GM12878 (cell line): ENCODE measurements at regions not wholly inside any gene's neighbourhood (a gene's known extent, or its start where the extent isn't known, plus 50 kb on each side); places are given as distances from the start of the nearest gene placed in this dataset.

Source experiments
- ATAC-seq: fragments of 200-7000 bp; cut with Tn5 transposase; 3 replicates; pipeline ENCODE4 v1.9.1; 2020; ENCODE audit warnings: mild to moderate bottlenecking, moderate library complexity
- BruUV-seq: library from RNA; stranded (reverse); fragments of 400-500 nt; replicated peaks from 2 replicates; lab custom pipeline; 2021; lab: Mats Ljungman, UMichigan
- CTCF ChIA-PET: fragments of 300-600 bp; sonication (Branson Sonifier 250); formaldehyde crosslinking; extraction: SDS; loops from one replicate; lab custom pipeline; 2021; ENCODE audit warnings: inconsistent platforms; lab: Yijun Ruan, JAX
- POLR2A ChIA-PET: fragments of 350-600 bp; formaldehyde crosslinking; extraction: SDS; loops from one replicate; lab custom pipeline; 2021; ENCODE audit warnings: inconsistent platforms; lab: Charles Lee
- RAD21 ChIA-PET: fragments of 300-600 bp; sonication (Branson Sonifier 250); formaldehyde crosslinking; loops from one replicate; lab custom pipeline; 2023; ENCODE audit warnings: antibody characterized with exemption; ENCODE audit not compliant: unreplicated experiment; lab: Charles Lee
- SMC1A ChIA-PET: fragments of 300-600 bp; sonication (Branson Sonifier 250); formaldehyde crosslinking; loops from one replicate; lab custom pipeline; 2023; ENCODE audit not compliant: unreplicated experiment, uncharacterized antibody; lab: Charles Lee
- DNase-seq: peaks from one replicate; pipeline ENCODE4 v3.0.0-alpha.2; 2011; ENCODE audit warnings: low read depth, low spot score
- FAIRE-seq: peaks from 3 replicates; lab custom pipeline; 2011; peaks lifted over from hg19 to GRCh38; lab: Jason Lieb, UNC
- H2AFZ ChIP-seq: 2 replicates; pipeline ENCODE4 v1.6.0; 2011; ENCODE audit warnings: low read depth, low read length, control low read depth; ENCODE audit not compliant: control insufficient read depth
- H3K27ac ChIP-seq: 2 replicates; pipeline ENCODE4 v1.5.1; 2011; ENCODE audit warnings: control low read depth; ENCODE audit not compliant: control insufficient read depth, insufficient read depth
- H3K27me3 ChIP-seq, 2 experiments: replicated peaks in 1 of 2; 2 replicates each; pipeline versions ENCODE4 v1.6.0 to v1.6.1; 2011; ENCODE audit warnings: low read length in 1 of 2; ENCODE audit not compliant: control insufficient read depth in 2 of 2, insufficient read depth in 2 of 2
- H3K36me3 ChIP-seq, 2 experiments: 2 replicates each; pipeline ENCODE4 v1.5.1; 2011; ENCODE audit warnings: low read length in 1 of 2; ENCODE audit not compliant: control insufficient read depth in 2 of 2, insufficient read depth in 2 of 2
- H3K4me1 ChIP-seq: 2 replicates; pipeline ENCODE4 v1.6.1; 2011; ENCODE audit warnings: mild to moderate bottlenecking, low read length, moderate library complexity, mixed read lengths; ENCODE audit not compliant: control insufficient read depth, insufficient read depth
- H3K4me2 ChIP-seq: 2 replicates; pipeline ENCODE4 v1.6.0; 2011; ENCODE audit warnings: control low read depth; ENCODE audit not compliant: control insufficient read depth, insufficient read depth
- H3K4me3 ChIP-seq: fragments of 200-600 bp; sonication (generic); 2 replicates; pipeline ENCODE4 v1.5.1; 2016
- H3K79me2 ChIP-seq: 2 replicates; pipeline ENCODE4 v1.6.0; 2011; ENCODE audit warnings: low read length; ENCODE audit not compliant: control insufficient read depth, insufficient read depth
- H3K9ac ChIP-seq: 2 replicates; pipeline ENCODE4 v1.8.0; 2011; ENCODE audit warnings: low read length, control low read depth, mixed read lengths; ENCODE audit not compliant: control insufficient read depth, insufficient read depth
- H3K9me3 ChIP-seq: replicated peaks from 3 replicates; pipeline ENCODE4 v1.5.1; 2011; ENCODE audit warnings: mild to moderate bottlenecking, low read length; ENCODE audit not compliant: control insufficient read depth, insufficient read depth
- H4K20me1 ChIP-seq: 2 replicates; pipeline ENCODE4 v1.6.0; 2011; ENCODE audit not compliant: control insufficient read depth, insufficient read depth
- BMI1 ChIP-seq: fragments of 450-650 bp; IDR thresholded peaks from 2 replicates; pipeline ENCODE4 v1.6.1; 2016; ENCODE audit warnings: mild to moderate bottlenecking, moderate library complexity, borderline replicate concordance
- CBX3 ChIP-seq: fragments of 200-600 bp; sonication (generic); IDR thresholded peaks from 2 replicates; pipeline ENCODE4 v1.6.1; 2016; ENCODE audit warnings: low read depth, borderline replicate concordance
- MEF2B ChIP-seq: fragments of 450-650 bp; IDR thresholded peaks from 2 replicates; pipeline ENCODE4 v1.6.1; 2018; ENCODE audit warnings: mild to moderate bottlenecking, moderate library complexity; ENCODE audit not compliant: partially characterized antibody, poor library complexity, severe bottlenecking
- MXI1 ChIP-seq: fragments of 150-350 bp; IDR thresholded peaks from 2 replicates; pipeline ENCODE4 v1.6.1; 2011; ENCODE audit warnings: low read depth, mild to moderate bottlenecking, inconsistent platforms, low read length, improper control_type of control experiment
- NFXL1 ChIP-seq: fragments of 450-650 bp; IDR thresholded peaks from 2 replicates; pipeline ENCODE4 v1.6.1; 2017; ENCODE audit warnings: antibody characterized with exemption, mild to moderate bottlenecking, borderline replicate concordance
- NR2F1 ChIP-seq: fragments of 450-650 bp; conservative IDR thresholded peaks from 2 replicates; pipeline ENCODE4 v1.6.1; 2017; ENCODE audit warnings: mild to moderate bottlenecking
- POU2F2 ChIP-seq: IDR thresholded peaks from 3 replicates; pipeline ENCODE4 v1.6.1; 2011; ENCODE audit warnings: low read depth, mild to moderate bottlenecking, low read length, borderline replicate concordance
- RAD21 ChIP-seq: IDR thresholded peaks from 2 replicates; pipeline ENCODE4 v1.6.1; 2011; ENCODE audit warnings: mild to moderate bottlenecking, low read depth, low read length, moderate library complexity; ENCODE audit not compliant: insufficient read depth
- RAD51 ChIP-seq: fragments of 450-650 bp; IDR thresholded peaks from 2 replicates; pipeline ENCODE4 v1.6.1; 2016; ENCODE audit warnings: moderate library complexity, mild to moderate bottlenecking, inconsistent platforms
- SREBF1 ChIP-seq: IDR thresholded peaks from 2 replicates; pipeline ENCODE4 v1.6.1; 2012; ENCODE audit warnings: mild to moderate bottlenecking, low read length
- TAF1 ChIP-seq: IDR thresholded peaks from 2 replicates; pipeline ENCODE4 v1.6.1; 2011; ENCODE audit warnings: mild to moderate bottlenecking, low read depth, low read length, borderline replicate concordance
- TCF12 ChIP-seq: IDR thresholded peaks from 2 replicates; pipeline ENCODE4 v1.6.1; 2011; ENCODE audit warnings: low read depth, mild to moderate bottlenecking, low read length
- ZNF622 ChIP-seq: fragments of 450-650 bp; IDR thresholded peaks from 2 replicates; pipeline ENCODE4 v1.6.1; 2017; ENCODE audit warnings: mild to moderate bottlenecking, inconsistent platforms
- WGBS: methylation state at CpG from one replicate; pipeline ENCODE4 v1.1.6; 2016; ENCODE audit warnings: low lambda C conversion rate; ENCODE audit not compliant: insufficient replicate concordance, insufficient coverage; ENCODE audit errors: missing lambda C conversion rate; 5-methylcytosine and 5-hydroxymethylcytosine counted together
- in situ Hi-C: fragments of 300-500 bp; cut with MboI; formaldehyde crosslinking; loops from 9 replicates; pipeline ENCODE4 v1.14.3; 2018; ENCODE audit warnings: mixed read lengths
- intact Hi-C: fragments of 100-400 bp; cut with micrococcal nuclease; formaldehyde crosslinking; loops from one replicate; pipeline ENCODE4 v1.14.2; 2022; ENCODE audit not compliant: unreplicated experiment
- TF ChIP-seq, protein P1 (sequence below): fragments of 450-650 bp; conservative IDR thresholded peaks from 2 replicates; pipeline ENCODE4 v1.6.1; 2017; ENCODE audit warnings: mild to moderate bottlenecking, moderate library complexity
- TF ChIP-seq, protein P2 (sequence below): fragments of 450-650 bp; IDR thresholded peaks from 2 replicates; pipeline ENCODE4 v1.6.1; 2017; ENCODE audit warnings: mild to moderate bottlenecking, low read depth, inconsistent platforms; ENCODE audit not compliant: poor library complexity, severe bottlenecking

DNA sequence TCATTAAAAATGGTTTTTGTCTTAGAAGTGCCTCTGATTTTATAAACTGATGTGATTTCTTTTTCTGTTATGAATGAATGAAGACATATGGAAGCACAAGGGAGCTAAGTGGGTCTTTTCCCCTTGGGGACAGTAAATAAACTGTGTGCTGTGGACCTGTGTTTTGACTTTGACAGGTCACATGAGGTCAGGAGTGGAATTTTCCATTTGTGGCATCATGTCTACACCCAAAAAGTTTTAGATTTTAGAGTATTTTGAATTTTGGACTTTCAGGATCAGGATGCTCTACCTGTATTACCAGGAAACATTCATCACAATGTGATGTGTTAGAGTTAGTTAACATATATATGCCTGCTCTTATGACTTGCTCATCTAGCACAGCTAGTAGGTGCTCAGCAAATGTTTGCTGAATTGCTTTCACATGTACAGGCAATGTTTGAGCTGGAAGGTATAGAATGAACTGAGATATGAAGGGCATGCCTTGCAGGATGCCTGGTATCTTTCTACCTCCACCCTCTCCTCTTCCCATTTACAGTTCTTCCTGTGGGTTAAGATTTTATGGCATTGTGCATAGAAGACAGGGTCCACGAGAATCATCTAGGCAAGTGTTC is 73.2 kb upstream of the NR3C1 start:
- POLR2A ChIA-PET, result no interaction called here

More for the DNA sequence above, 73.2 kb upstream of the NR3C1 start:
- CTCF ChIA-PET, result no interaction called here
- no peaks in the 10 kb centered on the region for H3K27me3 ChIP-seq
- DNase-seq, result no peak
- no peaks in the 10 kb centered on the region for H3K36me3 ChIP-seq
- H3K4me2 ChIP-seq, result no peak overlapping the region
- H3K4me3 ChIP-seq, result no peak overlapping the region
- TF ChIP-seq MXI1, result no peak
- TF ChIP-seq NFXL1, result no peak
- no peak for TF ChIP-seq MEF2B
- TF ChIP-seq BMI1, result no peak
- no peak for TF ChIP-seq TAF1
- no peak for TF ChIP-seq TCF12
- TF ChIP-seq RAD51, result no peak
- TF ChIP-seq, protein P1, sequence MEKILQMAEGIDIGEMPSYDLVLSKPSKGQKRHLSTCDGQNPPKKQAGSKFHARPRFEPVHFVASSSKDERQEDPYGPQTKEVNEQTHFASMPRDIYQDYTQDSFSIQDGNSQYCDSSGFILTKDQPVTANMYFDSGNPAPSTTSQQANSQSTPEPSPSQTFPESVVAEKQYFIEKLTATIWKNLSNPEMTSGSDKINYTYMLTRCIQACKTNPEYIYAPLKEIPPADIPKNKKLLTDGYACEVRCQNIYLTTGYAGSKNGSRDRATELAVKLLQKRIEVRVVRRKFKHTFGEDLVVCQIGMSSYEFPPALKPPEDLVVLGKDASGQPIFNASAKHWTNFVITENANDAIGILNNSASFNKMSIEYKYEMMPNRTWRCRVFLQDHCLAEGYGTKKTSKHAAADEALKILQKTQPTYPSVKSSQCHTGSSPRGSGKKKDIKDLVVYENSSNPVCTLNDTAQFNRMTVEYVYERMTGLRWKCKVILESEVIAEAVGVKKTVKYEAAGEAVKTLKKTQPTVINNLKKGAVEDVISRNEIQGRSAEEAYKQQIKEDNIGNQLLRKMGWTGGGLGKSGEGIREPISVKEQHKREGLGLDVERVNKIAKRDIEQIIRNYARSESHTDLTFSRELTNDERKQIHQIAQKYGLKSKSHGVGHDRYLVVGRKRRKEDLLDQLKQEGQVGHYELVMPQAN, result no peak
- TF ChIP-seq, protein P2, sequence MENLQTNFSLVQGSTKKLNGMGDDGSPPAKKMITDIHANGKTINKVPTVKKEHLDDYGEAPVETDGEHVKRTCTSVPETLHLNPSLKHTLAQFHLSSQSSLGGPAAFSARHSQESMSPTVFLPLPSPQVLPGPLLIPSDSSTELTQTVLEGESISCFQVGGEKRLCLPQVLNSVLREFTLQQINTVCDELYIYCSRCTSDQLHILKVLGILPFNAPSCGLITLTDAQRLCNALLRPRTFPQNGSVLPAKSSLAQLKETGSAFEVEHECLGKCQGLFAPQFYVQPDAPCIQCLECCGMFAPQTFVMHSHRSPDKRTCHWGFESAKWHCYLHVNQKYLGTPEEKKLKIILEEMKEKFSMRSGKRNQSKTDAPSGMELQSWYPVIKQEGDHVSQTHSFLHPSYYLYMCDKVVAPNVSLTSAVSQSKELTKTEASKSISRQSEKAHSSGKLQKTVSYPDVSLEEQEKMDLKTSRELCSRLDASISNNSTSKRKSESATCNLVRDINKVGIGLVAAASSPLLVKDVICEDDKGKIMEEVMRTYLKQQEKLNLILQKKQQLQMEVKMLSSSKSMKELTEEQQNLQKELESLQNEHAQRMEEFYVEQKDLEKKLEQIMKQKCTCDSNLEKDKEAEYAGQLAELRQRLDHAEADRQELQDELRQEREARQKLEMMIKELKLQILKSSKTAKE, result no peak
- TF ChIP-seq CBX3, result no peak
- TF ChIP-seq RAD21, result no peak
- no peak for TF ChIP-seq NR2F1
- no peak for TF ChIP-seq ZNF622
- TF ChIP-seq POU2F2, result no peak
- no peak for TF ChIP-seq SREBF1
- TF ChIP-seq, all 136 proteins: peak for 0
- no peaks in the 10 kb centered on the region for H3K79me2 ChIP-seq
- intact Hi-C loops, result no loop called here
- WGBS, result 83% methylated on average over 1 of the region's 1 CpG
- no peak overlapping the region for H3K9ac ChIP-seq
- H4K20me1 ChIP-seq, result no peaks in the 10 kb centered on the region
- ChIA-PET SMC1A (interaction anchor here (1.0 kb wide), 1 partner anchor 33 kb away, joined by 3 read pairs; no protein-coding TSS in a partner anchor), RAD21 (no interaction called here)
- no peak overlapping the region for H2AFZ ChIP-seq
- BruUV-seq, result no TSS peak
- no peaks in the 10 kb centered on the region for H3K4me1 ChIP-seq
- no peak overlapping the region for H3K27ac ChIP-seq
- no peaks in the 10 kb centered on the region for H3K9me3 ChIP-seq
- no peak for FAIRE-seq
- no peak for ATAC-seq
- in situ Hi-C loops, result no loop called here
